ENCODE measurements at regions not wholly inside any gene's neighbourhood (a gene's known extent, or its start where the extent isn't known, plus 50 kb on each side); places are given as distances from the start of the nearest gene placed in this dataset.

- FAIRE-seq: peak; percentile 75
Measured at GRCh38 chr12:65630555-65630954, 193.7 kb upstream of the HMGA2 start.

- no peak for FAIRE-seq
Measured at GRCh38 chr12:65631621-65632111, 192.6 kb upstream of the HMGA2 start.

- FAIRE-seq: no peak
Measured at GRCh38 chr12:65632131-65632855, 192.0 kb upstream of the HMGA2 start.

GRCh38 chr12:65634061-65634460, 190.2 kb upstream of the HMGA2 start:
- FAIRE-seq: no peak

GRCh38 chr12:65634626-65635331, 189.5 kb upstream of the HMGA2 start:
- FAIRE-seq: no peak

GRCh38 chr12:65636436-65636835, 187.8 kb upstream of the HMGA2 start:
- no peak for FAIRE-seq

- no peak for FAIRE-seq
Measured at GRCh38 chr12:65637150-65637549, 187.1 kb upstream of the HMGA2 start.

- no peak for FAIRE-seq
Measured at GRCh38 chr12:65637774-65638173, 186.5 kb upstream of the HMGA2 start.

- no peak for FAIRE-seq
Measured at GRCh38 chr12:65638324-65638723, 186.0 kb upstream of the HMGA2 start.

- FAIRE-seq: no peak
Measured at GRCh38 chr12:65640489-65640901, 183.8 kb upstream of the HMGA2 start.

- FAIRE-seq: no peak
Measured at GRCh38 chr12:65642061-65642661, 182.1 kb upstream of the HMGA2 start.

- FAIRE-seq: no peak
Measured at GRCh38 chr12:65643171-65643570, 181.1 kb upstream of the HMGA2 start.

- no peak for FAIRE-seq
Measured at GRCh38 chr12:65643595-65644386, 180.5 kb upstream of the HMGA2 start.

- FAIRE-seq: no peak
Measured at GRCh38 chr12:65646127-65646643, 178.1 kb upstream of the HMGA2 start.

- FAIRE-seq: no peak
Measured at GRCh38 chr12:65647074-65647473, 177.2 kb upstream of the HMGA2 start.

- FAIRE-seq: no peak
Measured at GRCh38 chr12:65648461-65648860, 175.8 kb upstream of the HMGA2 start.

- no peak for FAIRE-seq
Measured at GRCh38 chr12:65649126-65649525, 175.2 kb upstream of the HMGA2 start.

- no peak for FAIRE-seq
Measured at GRCh38 chr12:65651060-65651459, 173.2 kb upstream of the HMGA2 start.

GRCh38 chr12:65653321-65653720, 171.0 kb upstream of the HMGA2 start:
- no peak for FAIRE-seq

- FAIRE-seq: no peak
Measured at GRCh38 chr12:65653946-65654629, 170.2 kb upstream of the HMGA2 start.

GRCh38 chr12:65655074-65655493, 169.2 kb upstream of the HMGA2 start:
- no peak for FAIRE-seq
